H54 (cell line): ENCODE measurements at regions not wholly inside any gene's neighbourhood (a gene's known extent, or its start where the extent isn't known, plus 50 kb on each side); places are given as distances from the start of the nearest gene placed in this dataset.
"Not testable (repeated sequence)": the region's sequence is repeated elsewhere in the genome, so short reads cannot be mapped to it uniquely, and the experiment has no call there.

Experiments used
- DNase-seq: peaks from one replicate; pipeline ENCODE4 v3.0.0; 2011; ENCODE audit warnings: low spot score, mixed read lengths; ENCODE audit not compliant: insufficient read length
- FAIRE-seq: peaks from 3 replicates; lab custom pipeline; 2011; peaks lifted over from hg19 to GRCh38; lab: Jason Lieb, UNC
- POLR2A ChIP-seq: IDR thresholded peaks from 2 replicates; pipeline ENCODE4 v1.6.1; 2011; ENCODE audit warnings: low read depth, mild to moderate bottlenecking, low read length

- FAIRE-seq: no peak
Observed at GRCh38 chr3:20375302-20375701, 189.3 kb upstream of the SGO1 start.

GRCh38 chr3:20370273-20371063 is 184.5 kb upstream of the SGO1 start:
- FAIRE-seq, DNase-seq: not testable (repeated sequence)

More at GRCh38 chr3:20375302-20375701, 189.3 kb upstream of the SGO1 start:
- no peak for DNase-seq
- no peak for TF ChIP-seq POLR2A

GRCh38 chr3:20361000-20361399 is 175.0 kb upstream of the SGO1 start:
- FAIRE-seq (no peak), DNase-seq (no peak)
- no peak for TF ChIP-seq POLR2A

GRCh38 chr3:20353286-20353685 is 167.3 kb upstream of the SGO1 start:
- FAIRE-seq: no peak
- no peak for TF ChIP-seq POLR2A
- no peak for DNase-seq

GRCh38 chr3:20352546-20353179 is 166.7 kb upstream of the SGO1 start:
- FAIRE-seq (no peak), DNase-seq (no peak)
- no peak for TF ChIP-seq POLR2A

- DNase-seq: no peak
- TF ChIP-seq POLR2A: no peak
- no peak for FAIRE-seq
Observed at GRCh38 chr3:20350449-20350848, 164.4 kb upstream of the SGO1 start.

DNA sequence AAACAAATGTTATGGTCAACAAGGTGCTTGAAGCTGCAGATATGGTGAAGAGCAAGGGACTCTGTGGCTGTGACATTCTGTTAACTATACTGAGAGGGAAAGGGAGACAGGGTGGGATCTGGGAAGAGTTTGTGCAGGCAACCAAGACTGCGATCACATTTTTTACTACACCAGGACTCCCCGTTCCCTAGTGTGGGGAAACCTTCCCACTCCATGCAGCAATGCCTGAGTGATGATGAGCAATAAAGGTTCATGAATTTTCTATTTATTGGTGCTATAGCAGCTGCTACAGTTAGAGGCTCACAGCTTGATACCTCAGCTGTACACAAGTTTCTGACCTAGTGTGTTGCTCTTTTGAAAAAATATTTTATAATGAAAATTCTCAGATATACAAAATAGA is 160.9 kb upstream of the SGO1 start:
- FAIRE-seq: no peak
- DNase-seq: no peak
- TF ChIP-seq POLR2A: no peak

DNA sequence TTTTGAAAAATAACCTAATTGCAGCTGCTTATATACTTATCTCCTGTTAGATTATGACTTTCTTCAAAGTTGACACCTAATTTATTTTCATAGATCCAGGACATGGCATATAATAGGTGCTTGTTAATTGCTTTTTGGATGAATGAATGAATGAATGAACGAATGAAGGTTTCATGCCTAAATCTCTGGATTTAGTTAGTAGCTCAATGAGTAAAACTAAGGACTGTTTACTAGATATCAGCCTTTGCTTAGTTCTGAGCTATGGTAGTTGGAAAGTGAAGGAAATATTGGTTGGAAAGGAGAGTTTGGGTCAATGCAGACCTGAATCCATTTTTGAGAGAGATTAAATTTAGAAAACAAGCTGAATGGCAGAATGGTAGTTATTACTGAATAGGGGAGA is 160.4 kb upstream of the SGO1 start:
- no peak for TF ChIP-seq POLR2A
- no peak for DNase-seq
- no peak for FAIRE-seq

DNA sequence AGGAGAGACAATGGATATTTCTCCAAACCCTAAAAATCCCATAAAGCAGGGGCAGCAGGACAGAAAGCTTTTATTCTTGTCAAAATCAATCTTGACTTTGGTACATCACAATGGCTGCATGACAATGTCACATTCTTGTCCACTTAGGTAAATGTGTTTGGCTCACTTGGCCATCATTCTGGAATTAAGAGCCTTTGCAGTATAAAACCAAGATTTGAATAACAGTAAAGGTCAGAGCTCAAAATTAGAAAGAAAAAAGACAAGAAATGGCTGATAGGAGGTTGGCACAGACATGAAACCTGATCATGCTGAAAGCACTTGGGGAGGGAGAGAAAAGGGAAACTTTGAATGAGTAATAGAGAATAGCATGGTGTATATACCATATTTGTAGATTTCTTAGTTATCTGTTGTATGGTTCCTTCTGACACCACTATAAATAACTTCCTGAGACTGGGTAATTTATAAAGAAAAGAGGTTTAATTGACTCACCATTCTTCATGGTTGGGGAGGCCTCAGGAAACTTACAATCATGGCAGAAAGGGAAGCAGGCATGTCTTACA is 158.5 kb upstream of the SGO1 start:
- FAIRE-seq (no peak), DNase-seq (no peak)
- TF ChIP-seq POLR2A: no peak

DNA sequence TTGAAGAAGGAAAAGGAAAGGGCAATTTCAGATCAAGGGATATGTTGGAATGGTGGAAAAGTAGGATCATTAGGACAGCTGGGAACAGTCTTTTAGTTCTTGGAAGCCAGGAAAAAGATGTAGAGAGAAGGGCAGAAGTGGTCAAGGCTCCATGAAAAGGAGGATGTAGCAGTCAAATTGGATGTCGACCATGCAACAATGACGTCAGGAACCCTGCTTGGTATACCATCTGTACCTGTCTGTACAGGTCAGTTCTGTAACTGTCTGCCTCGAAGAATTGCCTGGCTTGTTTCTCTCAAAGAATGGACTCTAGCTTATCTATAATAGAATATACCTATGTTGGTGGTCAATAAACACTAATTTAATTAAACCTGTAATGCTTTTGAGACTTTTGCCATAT is 157.8 kb upstream of the SGO1 start:
- TF ChIP-seq POLR2A: no peak
- FAIRE-seq (no peak), DNase-seq (no peak)

DNA sequence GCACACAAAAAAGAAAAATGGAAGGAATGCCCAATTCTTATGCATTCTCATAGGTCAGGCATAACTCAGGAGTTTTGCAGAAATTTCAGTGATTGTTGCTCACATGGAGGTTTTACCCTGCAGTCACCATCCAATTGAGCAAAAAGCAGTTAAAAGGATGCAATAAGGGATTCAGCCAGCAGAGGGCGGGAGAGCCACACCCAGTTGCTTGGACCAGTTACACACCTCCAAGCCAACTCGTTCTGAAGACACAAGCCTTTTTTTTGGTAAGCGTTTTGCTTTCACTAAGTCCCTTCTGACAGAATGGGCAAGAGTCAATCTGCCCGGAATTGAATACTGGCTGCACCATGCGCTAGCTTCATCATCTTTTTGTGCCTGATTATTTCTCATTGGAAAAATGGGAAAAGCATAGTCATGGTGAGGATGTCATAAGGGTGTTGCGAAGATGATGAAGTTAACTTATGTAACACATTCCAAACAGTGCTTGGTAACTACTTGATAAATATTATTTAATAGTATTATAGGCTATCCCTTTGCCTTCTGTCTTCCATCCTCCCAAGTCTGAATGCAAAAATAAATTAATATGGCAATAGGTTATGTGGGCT is 154.4 kb upstream of the SGO1 start:
- TF ChIP-seq POLR2A: no peak
- DNase-seq (peak; percentile 28), FAIRE-seq (peak; percentile 69)

- no peak for DNase-seq
- no peak for FAIRE-seq
- TF ChIP-seq POLR2A: no peak
Observed at GRCh38 chr3:20336572-20336971, 150.6 kb upstream of the SGO1 start.

DNA sequence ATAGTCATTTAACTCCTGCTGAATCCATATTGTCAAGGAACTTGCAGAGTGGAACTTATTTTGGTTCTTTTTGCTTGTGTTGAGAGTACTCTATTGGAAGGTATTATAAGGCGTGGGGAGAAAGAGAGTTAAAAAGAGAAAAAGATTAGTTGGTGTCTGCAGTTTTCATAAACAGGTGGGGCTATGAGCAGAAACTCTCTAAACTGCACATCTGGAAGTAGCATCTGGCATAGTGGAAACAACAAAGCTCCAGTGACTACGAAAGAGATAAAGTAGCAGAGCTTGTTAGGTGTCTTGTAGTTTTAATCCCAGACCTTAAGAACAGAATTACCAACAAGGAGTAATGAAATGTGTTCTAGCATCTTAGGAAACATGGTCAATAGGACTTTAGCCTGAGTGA is 148.8 kb upstream of the SGO1 start:
- no peak for DNase-seq
- no peak for FAIRE-seq
- TF ChIP-seq POLR2A: no peak

DNA sequence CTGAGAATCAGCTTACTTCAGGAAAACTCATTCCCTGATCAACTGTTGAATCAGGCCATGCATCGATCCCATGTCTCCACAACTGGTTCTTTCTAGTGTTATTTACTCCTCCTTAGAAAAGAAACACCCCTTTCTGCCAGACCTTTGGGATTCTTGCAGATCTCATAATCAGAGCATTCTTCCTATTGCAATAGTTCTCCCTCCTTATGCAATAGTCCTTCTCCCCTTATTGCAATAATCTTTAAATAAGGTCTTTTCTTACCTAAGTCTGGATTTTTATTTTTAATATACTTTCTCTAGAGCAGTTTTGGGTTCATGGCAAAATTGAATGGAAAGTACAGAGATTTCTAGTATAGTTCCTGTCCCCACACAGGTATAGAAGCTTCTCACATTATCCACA is 141.9 kb upstream of the SGO1 start:
- DNase-seq: no peak
- FAIRE-seq: no peak

More for the DNA sequence above, 141.9 kb upstream of the SGO1 start:
- no peak for TF ChIP-seq POLR2A
